GM06990 (cell line): ENCODE measurements at regions not wholly inside any gene's neighbourhood (a gene's known extent, or its start where the extent isn't known, plus 50 kb on each side); places are given as distances from the start of the nearest gene placed in this dataset.

Experiments used
- DNase-seq: peaks from one replicate; pipeline ENCODE4 v3.0.0-alpha.2; 2011; ENCODE audit not compliant: insufficient read length; ENCODE audit errors: extremely low read depth
- H3K27me3 ChIP-seq: replicated peaks from 2 replicates; pipeline ENCODE4 v1.6.0; 2011; ENCODE audit warnings: low read length; ENCODE audit not compliant: control insufficient read depth, insufficient read depth
- H3K36me3 ChIP-seq: 2 replicates; pipeline ENCODE4 v1.5.1; 2011; ENCODE audit warnings: low read length; ENCODE audit not compliant: control insufficient read depth, insufficient read depth
- H3K4me3 ChIP-seq: replicated peaks from 2 replicates; pipeline ENCODE4 v1.5.1; 2011; ENCODE audit warnings: low read depth, mild to moderate bottlenecking, control low read depth, low read length
- CTCF ChIP-seq: IDR thresholded peaks from 2 replicates; pipeline ENCODE4 v1.5.1; 2011; ENCODE audit warnings: low read length, control low read depth, mild to moderate bottlenecking, inconsistent platforms; ENCODE audit not compliant: insufficient read depth, poor library complexity, severe bottlenecking

DNA sequence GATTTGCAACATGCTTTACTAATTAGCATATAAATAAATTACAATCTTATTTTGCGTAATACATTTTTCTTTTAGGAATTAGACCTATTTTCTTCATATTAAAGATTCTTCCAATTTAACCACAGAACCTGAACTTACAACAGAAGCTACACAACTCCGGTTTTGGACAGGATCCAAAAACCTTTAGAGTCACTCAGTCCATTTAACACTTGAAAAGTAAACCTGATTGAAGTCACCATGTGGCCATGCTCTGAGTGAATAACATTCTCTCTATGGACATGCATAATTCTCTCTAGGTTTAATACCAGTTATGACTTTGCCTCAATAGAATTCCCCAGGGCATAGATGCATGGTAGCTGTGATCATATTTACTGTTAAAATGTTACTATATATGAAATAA lies 751.0 kb downstream of the VGLL3 start:
- H3K36me3 ChIP-seq, result no peaks in the 10 kb centered on the region
- no peak overlapping the region for H3K4me3 ChIP-seq
- no peak for TF ChIP-seq CTCF
- no peaks in the 10 kb centered on the region for H3K27me3 ChIP-seq
- no peak for DNase-seq

GRCh38 chr3:86234506-86235254 lies 756.3 kb downstream of the VGLL3 start:
- TF ChIP-seq CTCF, result no peak
- no peak for DNase-seq
- H3K27me3 ChIP-seq, result no peaks in the 10 kb centered on the region
- H3K36me3 ChIP-seq, result no peaks in the 10 kb centered on the region
- H3K4me3 ChIP-seq, result no peak overlapping the region

DNA sequence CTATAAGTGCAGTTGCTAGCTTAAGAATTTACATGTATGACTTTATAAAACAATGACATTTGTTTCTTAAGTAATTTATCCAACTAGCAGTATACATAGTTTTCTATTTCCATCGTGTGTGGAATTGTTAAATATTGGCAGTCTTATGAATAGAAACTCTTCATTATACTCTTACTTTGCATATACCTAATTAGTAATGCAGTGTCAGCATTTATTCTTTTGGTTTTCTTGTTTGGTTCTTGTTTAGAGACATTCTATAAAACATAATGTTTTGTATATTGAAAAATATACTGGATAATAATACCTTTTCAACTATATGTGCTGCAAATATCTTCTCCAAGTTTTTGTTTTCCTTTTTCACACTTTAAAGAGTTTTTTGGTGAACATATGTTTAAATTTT lies 760.2 kb downstream of the VGLL3 start:
- Histone ChIP-seq H3K4me3 (no peak overlapping the region), H3K27me3 (no peaks in the 10 kb centered on the region), H3K36me3 (no peaks in the 10 kb centered on the region)
- no peak for DNase-seq
- TF ChIP-seq CTCF, result no peak

GRCh38 chr3:86229775-86230094 lies 761.2 kb downstream of the VGLL3 start:
- TF ChIP-seq CTCF, result no peak

DNA sequence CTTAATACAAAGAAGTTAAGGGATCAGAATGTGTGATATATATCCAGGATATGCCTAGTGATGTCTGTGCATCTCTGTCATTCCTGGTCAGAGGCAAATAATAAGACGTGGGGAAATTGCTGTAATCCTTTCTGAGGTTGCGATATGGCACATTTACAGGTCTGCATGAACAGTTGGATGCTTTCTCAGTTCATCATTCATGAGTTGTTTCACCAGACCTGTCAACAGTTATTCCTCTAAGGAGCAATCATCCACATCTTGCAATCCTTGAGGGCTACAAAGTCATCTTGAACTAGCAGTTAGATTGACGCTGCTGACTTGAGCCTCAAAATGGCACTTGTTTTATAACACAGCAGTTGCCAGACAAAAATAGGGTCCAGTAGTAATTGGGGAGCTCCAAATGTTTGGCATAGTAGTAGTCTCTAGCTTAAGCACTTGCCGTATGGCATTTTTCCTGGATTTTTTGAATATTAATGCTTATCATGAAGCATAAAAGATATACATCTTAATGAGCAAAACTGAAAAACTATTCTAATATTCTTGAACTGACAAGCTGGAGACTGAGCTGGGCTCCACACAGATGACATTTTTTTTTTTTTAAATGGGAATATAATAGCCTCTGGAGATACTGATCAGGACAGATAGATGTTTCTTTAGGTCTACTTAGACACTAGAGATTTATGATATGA lies 761.7 kb downstream of the VGLL3 start:
- no peaks in the 10 kb centered on the region for H3K27me3 ChIP-seq
- TF ChIP-seq CTCF, result no peak
- no peak for DNase-seq
- H3K4me3 ChIP-seq, result no peak overlapping the region
- H3K36me3 ChIP-seq, result no peaks in the 10 kb centered on the region

More at GRCh38 chr3:86229775-86230094, 761.2 kb downstream of the VGLL3 start:
- H3K4me3 ChIP-seq, result no peak overlapping the region
- no peaks in the 10 kb centered on the region for H3K36me3 ChIP-seq
- no peaks in the 10 kb centered on the region for H3K27me3 ChIP-seq
- no peak for DNase-seq
